ENCODE measurements at regions not wholly inside any gene's neighbourhood (a gene's known extent, or its start where the extent isn't known, plus 50 kb on each side); places are given as distances from the start of the nearest gene placed in this dataset.

- Histone ChIP-seq H3K9me3 (no peaks in the 10 kb centered on the region), H3K36me3 (no peaks in the 10 kb centered on the region), H3K27ac (no peak overlapping the region), H3K27me3 (no peaks in the 10 kb centered on the region), H3K4me1 (no peaks in the 10 kb centered on the region), H3K4me3 (no peak overlapping the region)
- TF ChIP-seq CTCF (IDR thresholded peaks at IDR 0.05) (no peak), POLR2A (IDR thresholded peaks at IDR 0.05) (no peak)
- DNase-seq (ENCODE audit: low spot score in 2 of 2) = no peak
- intact Hi-C loops (cut with DNase I; ENCODE audit: low total_unique reads) = no loop called here
Measured at GRCh38 chr18:22271030-22271429, 101.6 kb downstream of the GATA6 start.

- no peaks in the 10 kb centered on the region for H3K36me3 ChIP-seq
- H3K27ac ChIP-seq = no peak overlapping the region
- no peak overlapping the region for H3K4me3 ChIP-seq
- no peaks in the 10 kb centered on the region for H3K27me3 ChIP-seq
- H3K9me3 ChIP-seq = no peaks in the 10 kb centered on the region
- intact Hi-C loops (cut with DNase I; ENCODE audit: low total_unique reads) = no loop called here
- no peaks in the 10 kb centered on the region for H3K4me1 ChIP-seq
- DNase-seq (ENCODE audit: low spot score in 2 of 2) = no peak
- TF ChIP-seq POLR2AphosphoS5 (IDR thresholded peaks at IDR 0.05) = no peak
- TF ChIP-seq CTCF (IDR thresholded peaks at IDR 0.05) = no peak
- no peak for TF ChIP-seq POLR2A (IDR thresholded peaks at IDR 0.05)
Measured at GRCh38 chr18:22268641-22269128, 99.3 kb downstream of the GATA6 start.

GRCh38 chr18:22267697-22268096 lies 98.3 kb downstream of the GATA6 start:
- intact Hi-C loops (cut with DNase I; ENCODE audit: low total_unique reads) = no loop called here
- H3K4me1 ChIP-seq = no peaks in the 10 kb centered on the region
- no peak overlapping the region for H3K4me3 ChIP-seq

GRCh38 chr18:22267225-22267624 lies 97.8 kb downstream of the GATA6 start:
- no peaks in the 10 kb centered on the region for H3K36me3 ChIP-seq
- intact Hi-C loops (cut with DNase I; ENCODE audit: low total_unique reads) = no loop called here
- no peaks in the 10 kb centered on the region for H3K9me3 ChIP-seq
- no peak overlapping the region for H3K27ac ChIP-seq
- H3K27me3 ChIP-seq = no peaks in the 10 kb centered on the region
- TF ChIP-seq CTCF (IDR thresholded peaks at IDR 0.05) (no peak), POLR2AphosphoS5 (IDR thresholded peaks at IDR 0.05) (no peak), POLR2A (IDR thresholded peaks at IDR 0.05) (no peak)
- no peaks in the 10 kb centered on the region for H3K4me1 ChIP-seq
- H3K4me3 ChIP-seq = no peak overlapping the region
- DNase-seq (ENCODE audit: low spot score in 2 of 2) = no peak

More at GRCh38 chr18:22267697-22268096, 98.3 kb downstream of the GATA6 start:
- Histone ChIP-seq H3K9me3 (no peaks in the 10 kb centered on the region), H3K27me3 (no peaks in the 10 kb centered on the region), H3K27ac (no peak overlapping the region), H3K36me3 (no peaks in the 10 kb centered on the region)
- no peak for DNase-seq (ENCODE audit: low spot score in 2 of 2)
- TF ChIP-seq POLR2AphosphoS5 (IDR thresholded peaks at IDR 0.05) = no peak
- no peak for TF ChIP-seq CTCF (IDR thresholded peaks at IDR 0.05)
- TF ChIP-seq POLR2A (IDR thresholded peaks at IDR 0.05) = no peak

GRCh38 chr18:22265838-22266237 lies 96.4 kb downstream of the GATA6 start:
- intact Hi-C loops (cut with DNase I; ENCODE audit: low total_unique reads) = no loop called here
- DNase-seq (ENCODE audit: low spot score in 2 of 2) = no peak
- no peak for TF ChIP-seq POLR2A (IDR thresholded peaks at IDR 0.05)
- no peak for TF ChIP-seq CTCF (IDR thresholded peaks at IDR 0.05)
- no peak for TF ChIP-seq POLR2AphosphoS5 (IDR thresholded peaks at IDR 0.05)
- no peaks in the 10 kb centered on the region for H3K9me3 ChIP-seq
- no peaks in the 10 kb centered on the region for H3K27me3 ChIP-seq
- no peak overlapping the region for H3K4me3 ChIP-seq
- no peaks in the 10 kb centered on the region for H3K36me3 ChIP-seq
- H3K27ac ChIP-seq = no peak overlapping the region
- no peaks in the 10 kb centered on the region for H3K4me1 ChIP-seq
